ENCODE measurements at regions not wholly inside any gene's neighbourhood (a gene's known extent, or its start where the extent isn't known, plus 50 kb on each side); places are given as distances from the start of the nearest gene placed in this dataset.
"Not testable (repeated sequence)": the region's sequence is repeated elsewhere in the genome, so short reads cannot be mapped to it uniquely, and the experiment has no call there.

GRCh38 chr17:21573271-21573960, 118.9 kb upstream of the KCNJ18 start:
- not testable (repeated sequence) for TF ChIP-seq CTCF, POLR2AphosphoS5 (IDR thresholded peaks at IDR 0.05)
